ENCODE measurements at regions not wholly inside any gene's neighbourhood (a gene's known extent, or its start where the extent isn't known, plus 50 kb on each side); places are given as distances from the start of the nearest gene placed in this dataset.
"Not testable (repeated sequence)": the region's sequence is repeated elsewhere in the genome, so short reads cannot be mapped to it uniquely, and the experiment has no call there.

DNA sequence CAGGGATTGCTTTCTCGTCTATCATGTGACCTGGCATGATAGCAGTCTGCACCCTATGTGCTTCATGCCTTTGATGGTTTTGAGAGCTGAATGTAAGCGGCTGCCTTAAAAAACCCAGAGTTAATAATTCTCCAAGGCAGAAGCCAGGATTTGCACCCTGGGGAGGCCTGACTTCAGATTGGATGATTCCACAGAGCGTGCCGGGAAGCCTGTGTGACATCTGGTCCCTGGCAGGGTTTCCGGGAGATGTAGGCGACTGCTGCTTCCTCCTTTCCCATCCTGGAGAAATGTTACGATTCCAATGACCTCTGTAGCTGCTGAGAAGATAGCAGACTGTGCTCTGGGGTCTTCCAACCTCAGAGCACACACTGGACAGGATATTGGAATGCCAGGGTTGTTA is 255.0 kb downstream of the GADD45G start:
- intact Hi-C loops (cut with DNase I; ENCODE audit: low total_unique reads); H3K36me3 ChIP-seq; H3K4me1 ChIP-seq; H3K9me3 ChIP-seq; H3K27ac ChIP-seq; H3K4me3 ChIP-seq; DNase-seq (ENCODE audit: low spot score in 2 of 2); H3K27me3 ChIP-seq: not testable (repeated sequence)

- H3K27me3 ChIP-seq; H3K4me1 ChIP-seq; intact Hi-C loops (cut with DNase I; ENCODE audit: low total_unique reads); DNase-seq (ENCODE audit: low spot score in 2 of 2); H3K4me3 ChIP-seq; H3K36me3 ChIP-seq; H3K27ac ChIP-seq; H3K9me3 ChIP-seq: not testable (repeated sequence)
Measured at GRCh38 chr9:89861371-89861770, 256.6 kb downstream of the GADD45G start.

DNA sequence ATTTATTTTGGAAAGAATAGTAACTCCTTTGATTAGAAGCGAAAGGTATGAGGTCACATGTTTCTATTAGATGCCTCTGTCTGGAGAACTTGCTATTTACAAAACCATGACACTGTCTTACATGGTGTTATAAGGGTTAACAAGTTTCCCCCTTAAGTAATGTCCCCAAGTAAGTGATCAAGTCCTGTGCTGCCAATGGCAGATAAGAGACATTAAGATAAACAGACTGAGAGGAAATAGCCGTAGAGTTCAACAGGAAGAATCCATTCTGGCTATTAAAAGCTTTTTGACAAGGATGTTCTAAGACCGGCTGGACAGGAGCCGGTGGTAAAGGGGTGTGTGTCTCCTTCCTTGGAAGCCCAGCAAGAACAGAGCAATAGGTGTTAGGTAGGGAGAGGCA is 257.5 kb downstream of the GADD45G start:
- Histone ChIP-seq H3K9me3 (peaks cover 0 to 8% of the 10 kb centered on the region in 2 donors), H3K4me1 (no peaks in the 10 kb centered on the region), H3K36me3 (no peaks in the 10 kb centered on the region), H3K27ac (no peak overlapping the region), H3K27me3 (no peaks in the 10 kb centered on the region), H3K4me3 (no peak overlapping the region)
- intact Hi-C loops (cut with DNase I; ENCODE audit: low total_unique reads) = no loop called here
- DNase-seq (ENCODE audit: low spot score in 2 of 2) = no peak
- TF ChIP-seq POLR2AphosphoS5 (IDR thresholded peaks at IDR 0.05) (no peak), CTCF (IDR thresholded peaks at IDR 0.05) (no peak), POLR2A (IDR thresholded peaks at IDR 0.05) (no peak)

GRCh38 chr9:89863141-89863540 is 258.3 kb downstream of the GADD45G start:
- Histone ChIP-seq H3K9me3 (peaks cover 0 to 6% of the 10 kb centered on the region in 2 donors), H3K27ac (no peak overlapping the region), H3K27me3 (no peaks in the 10 kb centered on the region), H3K4me1 (no peaks in the 10 kb centered on the region), H3K36me3 (no peaks in the 10 kb centered on the region), H3K4me3 (no peak overlapping the region)
- intact Hi-C loops (cut with DNase I; ENCODE audit: low total_unique reads) = no loop called here
- no peak for DNase-seq (ENCODE audit: low spot score in 2 of 2)
- TF ChIP-seq CTCF (IDR thresholded peaks at IDR 0.05) = no peak
- no peak for TF ChIP-seq POLR2A (IDR thresholded peaks at IDR 0.05)
- no peak for TF ChIP-seq POLR2AphosphoS5 (IDR thresholded peaks at IDR 0.05)

DNA sequence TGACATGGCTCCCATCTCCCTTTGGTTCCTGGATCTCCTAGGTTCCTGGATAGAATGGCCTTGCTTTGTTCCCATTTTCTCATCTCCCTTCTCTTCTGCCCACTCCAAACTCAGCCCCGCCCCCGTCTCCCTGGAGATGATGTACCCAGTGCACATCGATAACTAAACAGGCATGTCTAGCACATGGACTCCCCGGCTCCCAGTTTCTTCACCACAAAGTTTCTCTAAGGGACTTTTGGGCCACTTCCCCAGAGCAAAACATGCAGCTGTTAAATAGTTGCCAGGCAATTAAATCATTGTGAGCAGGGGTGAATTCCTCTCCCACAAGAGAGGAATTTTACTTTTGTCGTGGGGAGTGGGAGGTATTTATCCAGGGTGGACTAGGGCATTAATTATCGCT is 259.0 kb downstream of the GADD45G start:
- intact Hi-C loops (cut with DNase I; ENCODE audit: low total_unique reads) = no loop called here
- no peak for DNase-seq (ENCODE audit: low spot score in 2 of 2)
- TF ChIP-seq POLR2AphosphoS5 (IDR thresholded peaks at IDR 0.05) = no peak
- TF ChIP-seq POLR2A (IDR thresholded peaks at IDR 0.05) = no peak
- TF ChIP-seq CTCF (IDR thresholded peaks at IDR 0.05) = no peak
- H3K4me3 ChIP-seq = no peak overlapping the region
- H3K27ac ChIP-seq = no peak overlapping the region
- no peaks in the 10 kb centered on the region for H3K4me1 ChIP-seq
- H3K9me3 ChIP-seq = no peaks in the 10 kb centered on the region
- no peaks in the 10 kb centered on the region for H3K36me3 ChIP-seq
- H3K27me3 ChIP-seq = no peaks in the 10 kb centered on the region

- intact Hi-C loops (cut with DNase I; ENCODE audit: low total_unique reads) = no loop called here
- no peak for DNase-seq (ENCODE audit: low spot score in 2 of 2)
- Histone ChIP-seq H3K36me3 (no peaks in the 10 kb centered on the region), H3K9me3 (no peaks in the 10 kb centered on the region), H3K4me1 (no peaks in the 10 kb centered on the region), H3K4me3 (no peak overlapping the region), H3K27ac (no peak overlapping the region), H3K27me3 (no peaks in the 10 kb centered on the region)
- TF ChIP-seq POLR2AphosphoS5 (IDR thresholded peaks at IDR 0.05) = no peak
Measured at GRCh38 chr9:89864257-89864656, 259.4 kb downstream of the GADD45G start.

DNA sequence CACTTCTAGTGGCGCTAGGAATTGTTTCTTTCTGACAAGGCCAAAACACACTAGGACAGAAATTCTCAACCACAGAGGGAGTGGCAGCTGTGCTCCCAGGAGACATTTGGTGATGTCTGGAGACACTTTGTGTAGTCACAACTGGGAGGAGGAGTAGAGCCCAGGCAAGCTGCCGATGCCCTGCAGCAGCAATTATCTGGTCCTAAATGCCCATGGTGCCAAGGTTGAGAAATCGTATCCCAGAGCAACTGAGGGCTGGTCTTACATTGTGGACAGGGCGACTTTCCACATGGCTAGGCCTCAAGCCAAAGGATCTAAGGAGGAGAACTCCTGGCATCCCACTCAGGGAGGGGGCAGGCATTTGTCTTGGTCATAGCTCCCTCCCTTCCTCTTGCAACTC is 259.9 kb downstream of the GADD45G start:
- H3K27me3 ChIP-seq = no peaks in the 10 kb centered on the region
- no peaks in the 10 kb centered on the region for H3K36me3 ChIP-seq
- H3K9me3 ChIP-seq = no peaks in the 10 kb centered on the region
- H3K27ac ChIP-seq = no peak overlapping the region
- no peak for DNase-seq (ENCODE audit: low spot score in 2 of 2)
- no peaks in the 10 kb centered on the region for H3K4me1 ChIP-seq
- H3K4me3 ChIP-seq = no peak overlapping the region
- intact Hi-C loops (cut with DNase I; ENCODE audit: low total_unique reads) = no loop called here
- TF ChIP-seq CTCF (IDR thresholded peaks at IDR 0.05) (no peak), POLR2AphosphoS5 (IDR thresholded peaks at IDR 0.05) (no peak), POLR2A (IDR thresholded peaks at IDR 0.05) (no peak)

Measured in breast epithelium (tissue), 4 donors.